ENCODE measurements at regions not wholly inside any gene's neighbourhood (a gene's known extent, or its start where the extent isn't known, plus 50 kb on each side); places are given as distances from the start of the nearest gene placed in this dataset.

GRCh38 chr10:78956391-78956790, 112.4 kb upstream of the ZMIZ1 start:
- TF ChIP-seq EGR1 (IDR thresholded peaks at IDR 0.05) (no peak), FOXM1 (IDR thresholded peaks at IDR 0.05; ENCODE audit: borderline replicate concordance, low read depth) (no peak), REST (IDR thresholded peaks at IDR 0.05; ENCODE audit: low read depth) (no peak), NFIC (IDR thresholded peaks at IDR 0.05) (no peak), MAX (IDR thresholded peaks at IDR 0.05) (no peak), TEAD4 (IDR thresholded peaks at IDR 0.05) (no peak), TCF12 (IDR thresholded peaks at IDR 0.05; ENCODE audit: low read depth) (no peak), USF1 (IDR thresholded peaks at IDR 0.05) (no peak), YY1 (IDR thresholded peaks at IDR 0.05; ENCODE audit: low read depth) (no peak), CREB1 (IDR thresholded peaks at IDR 0.05; ENCODE audit: low read depth) (no peak)

GRCh38 chr10:78957471-78958039, 111.2 kb upstream of the ZMIZ1 start:
- TF ChIP-seq ZBTB7A (IDR thresholded peaks at IDR 0.05; ENCODE audit: low read depth) = no peak
- TF ChIP-seq TCF12 (IDR thresholded peaks at IDR 0.05; ENCODE audit: low read depth) = no peak
- no peak for TF ChIP-seq USF1 (IDR thresholded peaks at IDR 0.05)
- TF ChIP-seq TAF1 (IDR thresholded peaks at IDR 0.05; ENCODE audit: low read depth) = no peak
- no peak for TF ChIP-seq FOXM1 (IDR thresholded peaks at IDR 0.05; ENCODE audit: borderline replicate concordance, low read depth)
- TF ChIP-seq NFIC (IDR thresholded peaks at IDR 0.05) = no peak
- TF ChIP-seq CEBPB (IDR thresholded peaks at IDR 0.05) = no peak
- no peak for TF ChIP-seq EGR1 (IDR thresholded peaks at IDR 0.05)
- TF ChIP-seq EP300 (IDR thresholded peaks at IDR 0.05; ENCODE audit: borderline replicate concordance) = no peak
- TF ChIP-seq MAX (IDR thresholded peaks at IDR 0.05) = no peak
- no peak for TF ChIP-seq TEAD4 (IDR thresholded peaks at IDR 0.05)
- no peak for TF ChIP-seq YY1 (IDR thresholded peaks at IDR 0.05; ENCODE audit: low read depth)
- no peak for TF ChIP-seq REST (IDR thresholded peaks at IDR 0.05; ENCODE audit: low read depth)
- no peak for TF ChIP-seq CREB1 (IDR thresholded peaks at IDR 0.05; ENCODE audit: low read depth)
- TF ChIP-seq RAD21 (IDR thresholded peaks at IDR 0.05; ENCODE audit: low read depth) = no peak

- TF ChIP-seq EP300 (IDR thresholded peaks at IDR 0.05; ENCODE audit: borderline replicate concordance) (no peak), NFIC (IDR thresholded peaks at IDR 0.05) (0 out of 2 replicates have a peak, but pooled peaks have one; percentile 10)
Measured at GRCh38 chr10:78959217-78959923, 109.4 kb upstream of the ZMIZ1 start.

GRCh38 chr10:78959924-78960285, 108.9 kb upstream of the ZMIZ1 start:
- no peak for TF ChIP-seq ZBTB7A (IDR thresholded peaks at IDR 0.05; ENCODE audit: low read depth)
- no peak for TF ChIP-seq CREB1 (IDR thresholded peaks at IDR 0.05; ENCODE audit: low read depth)
- TF ChIP-seq FOXM1 (IDR thresholded peaks at IDR 0.05; ENCODE audit: borderline replicate concordance, low read depth) = no peak
- no peak for TF ChIP-seq EP300 (IDR thresholded peaks at IDR 0.05; ENCODE audit: borderline replicate concordance)
- no peak for TF ChIP-seq MAX (IDR thresholded peaks at IDR 0.05)

GRCh38 chr10:78960316-78960800, 108.4 kb upstream of the ZMIZ1 start:
- TF ChIP-seq TAF1 (IDR thresholded peaks at IDR 0.05; ENCODE audit: low read depth) = no peak
- TF ChIP-seq MAX (IDR thresholded peaks at IDR 0.05) = peak; percentile 71
- TF ChIP-seq NFIC (IDR thresholded peaks at IDR 0.05) = peak; percentile 95
- TF ChIP-seq EP300 (IDR thresholded peaks at IDR 0.05; ENCODE audit: borderline replicate concordance) = peak; percentile 77; the same call in 1 of the 2 replicates
- peak; percentile 47; the same call in 1 of the 2 replicates for TF ChIP-seq TEAD4 (IDR thresholded peaks at IDR 0.05)
- TF ChIP-seq CEBPB (IDR thresholded peaks at IDR 0.05) = no peak
- peak; percentile 74 for TF ChIP-seq TCF12 (IDR thresholded peaks at IDR 0.05; ENCODE audit: low read depth)
- no peak for TF ChIP-seq REST (IDR thresholded peaks at IDR 0.05; ENCODE audit: low read depth)
- no peak for TF ChIP-seq EGR1 (IDR thresholded peaks at IDR 0.05)
- no peak for TF ChIP-seq ZBTB7A (IDR thresholded peaks at IDR 0.05; ENCODE audit: low read depth)
- TF ChIP-seq USF1 (IDR thresholded peaks at IDR 0.05) = peak; percentile 41; the same call in 1 of the 2 replicates
- 0 out of 2 replicates have a peak, but pooled peaks have one; percentile 26 for TF ChIP-seq RAD21 (IDR thresholded peaks at IDR 0.05; ENCODE audit: low read depth)
- 0 out of 2 replicates have a peak, but pooled peaks have one; percentile 20 for TF ChIP-seq YY1 (IDR thresholded peaks at IDR 0.05; ENCODE audit: low read depth)
- no peak for TF ChIP-seq FOXM1 (IDR thresholded peaks at IDR 0.05; ENCODE audit: borderline replicate concordance, low read depth)
- no peak for TF ChIP-seq CREB1 (IDR thresholded peaks at IDR 0.05; ENCODE audit: low read depth)

Measured in Ishikawa (cell line).